MM.1S (cell line): ENCODE measurements at regions not wholly inside any gene's neighbourhood (a gene's known extent, or its start where the extent isn't known, plus 50 kb on each side); places are given as distances from the start of the nearest gene placed in this dataset.

Experiments used
- DNase-seq: peaks from one replicate; pipeline ENCODE4 v3.0.0-alpha.2; 2015
- H2AFZ ChIP-seq: fragments of 300-600 bp; sonication (generic); 2 replicates; pipeline ENCODE4 v1.6.0; 2016; ENCODE audit warnings: antibody characterized with exemption, low read length
- H3F3A ChIP-seq: fragments of 300-600 bp; sonication (generic); 2 replicates; pipeline ENCODE4 v1.6.1; 2016; ENCODE audit warnings: mild to moderate bottlenecking, antibody characterized with exemption, low read length, moderate library complexity, mixed read lengths; ENCODE audit not compliant: insufficient read depth
- H3K27ac ChIP-seq: fragments of 300-600 bp; sonication (generic); 2 replicates; pipeline ENCODE4 v1.5.1; 2016; ENCODE audit warnings: mild to moderate bottlenecking, low read length
- H3K27me3 ChIP-seq: fragments of 300-600 bp; sonication (generic); replicated peaks from 2 replicates; pipeline ENCODE4 v1.6.0; 2016; ENCODE audit warnings: low read length; ENCODE audit not compliant: insufficient read depth
- H3K36me3 ChIP-seq: fragments of 300-600 bp; sonication (generic); replicated peaks from 2 replicates; pipeline ENCODE4 v1.6.1; 2016; ENCODE audit warnings: mild to moderate bottlenecking, low read length, mixed read lengths; ENCODE audit not compliant: insufficient read depth
- H3K4me1 ChIP-seq: fragments of 300-600 bp; sonication (generic); 2 replicates; pipeline ENCODE4 v1.6.1; 2016; ENCODE audit warnings: low read length, mixed read lengths
- H3K4me2 ChIP-seq: fragments of 300-600 bp; sonication (generic); 2 replicates; pipeline ENCODE4 v1.6.0; 2016; ENCODE audit warnings: low read depth, low read length
- H3K4me3 ChIP-seq: fragments of 300-600 bp; sonication (generic); 2 replicates; pipeline ENCODE4 v1.5.1; 2016; ENCODE audit warnings: low read length, mixed read lengths
- H3K79me2 ChIP-seq: fragments of 300-600 bp; sonication (generic); 2 replicates; pipeline ENCODE4 v1.6.1; 2016; ENCODE audit warnings: mixed run types, low read length, mixed read lengths
- H3K9ac ChIP-seq: fragments of 300-600 bp; sonication (generic); 2 replicates; pipeline ENCODE4 v1.6.1; 2016; ENCODE audit warnings: low read length, mixed read lengths
- H3K9me2 ChIP-seq: fragments of 300-600 bp; sonication (generic); replicated peaks from 2 replicates; pipeline ENCODE4 v1.6.1; 2016; ENCODE audit warnings: mild to moderate bottlenecking, low read length, mixed read lengths; ENCODE audit not compliant: insufficient read depth
- H3K9me3 ChIP-seq: fragments of 300-600 bp; sonication (generic); replicated peaks from 2 replicates; pipeline ENCODE4 v1.6.1; 2016; ENCODE audit warnings: mild to moderate bottlenecking, low read length, mixed read lengths; ENCODE audit not compliant: insufficient read depth
- H4K20me1 ChIP-seq: fragments of 300-600 bp; sonication (generic); 2 replicates; pipeline ENCODE4 v1.6.1; 2016; ENCODE audit warnings: mild to moderate bottlenecking, low read length, moderate library complexity, mixed read lengths; ENCODE audit not compliant: insufficient read depth
- EZH2 ChIP-seq: fragments of 300-600 bp; sonication (generic); optimal IDR thresholded peaks from 2 replicates; pipeline ENCODE3; 2017; ENCODE audit warnings: low read depth, mild to moderate bottlenecking, antibody characterized with exemption, low read length, mixed read lengths
- EZH2phosphoT487 ChIP-seq: fragments of 300-600 bp; sonication (generic); IDR thresholded peaks from 2 replicates; pipeline ENCODE4 v1.6.1; 2018; ENCODE audit warnings: antibody characterized with exemption, low read length
- TF ChIP-seq, protein P1 (sequence below): fragments of 300-600 bp; sonication (generic); IDR thresholded peaks from 2 replicates; pipeline ENCODE4 v1.5.1; 2016; ENCODE audit warnings: antibody characterized with exemption, low read length, mixed read lengths

DNA sequence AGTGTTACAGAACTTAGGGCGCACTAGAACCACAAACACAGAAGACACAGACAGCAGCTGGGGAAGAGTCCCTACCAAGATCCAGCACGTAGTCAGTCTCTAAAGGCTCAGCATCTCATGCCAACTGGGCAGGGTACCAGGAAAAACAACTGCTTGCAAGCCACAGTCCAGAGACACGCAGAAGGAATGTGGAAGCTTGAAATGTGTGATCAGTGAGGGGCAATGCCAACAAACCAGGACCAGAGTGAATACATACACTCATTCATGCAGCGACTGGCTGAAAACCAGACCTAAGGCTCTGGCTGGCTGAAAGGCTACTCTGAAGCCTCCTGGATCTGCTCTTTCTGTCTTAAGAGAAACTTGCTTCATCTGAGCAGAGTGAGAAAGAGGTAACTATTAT is 1484.8 kb downstream of the EFNB2 start:
- Histone ChIP-seq H3K4me3 (no peak overlapping the region), H3K27me3 (no peaks in the 10 kb centered on the region), H3K79me2 (no peaks in the 10 kb centered on the region), H2AFZ (no peak overlapping the region), H3K4me1 (no peaks in the 10 kb centered on the region), H3K36me3 (no peaks in the 10 kb centered on the region), H3K9me2 (no peaks in the 10 kb centered on the region), H3K27ac (no peak overlapping the region), H3K4me2 (no peak overlapping the region), H4K20me1 (no peaks in the 10 kb centered on the region), H3K9me3 (no peaks in the 10 kb centered on the region), H3K9ac (no peak overlapping the region), H3F3A (no peaks in the 10 kb centered on the region)
- no peak for DNase-seq
- TF ChIP-seq EZH2 (no peak), EZH2phosphoT487 (no peak)
- TF ChIP-seq, protein P1, sequence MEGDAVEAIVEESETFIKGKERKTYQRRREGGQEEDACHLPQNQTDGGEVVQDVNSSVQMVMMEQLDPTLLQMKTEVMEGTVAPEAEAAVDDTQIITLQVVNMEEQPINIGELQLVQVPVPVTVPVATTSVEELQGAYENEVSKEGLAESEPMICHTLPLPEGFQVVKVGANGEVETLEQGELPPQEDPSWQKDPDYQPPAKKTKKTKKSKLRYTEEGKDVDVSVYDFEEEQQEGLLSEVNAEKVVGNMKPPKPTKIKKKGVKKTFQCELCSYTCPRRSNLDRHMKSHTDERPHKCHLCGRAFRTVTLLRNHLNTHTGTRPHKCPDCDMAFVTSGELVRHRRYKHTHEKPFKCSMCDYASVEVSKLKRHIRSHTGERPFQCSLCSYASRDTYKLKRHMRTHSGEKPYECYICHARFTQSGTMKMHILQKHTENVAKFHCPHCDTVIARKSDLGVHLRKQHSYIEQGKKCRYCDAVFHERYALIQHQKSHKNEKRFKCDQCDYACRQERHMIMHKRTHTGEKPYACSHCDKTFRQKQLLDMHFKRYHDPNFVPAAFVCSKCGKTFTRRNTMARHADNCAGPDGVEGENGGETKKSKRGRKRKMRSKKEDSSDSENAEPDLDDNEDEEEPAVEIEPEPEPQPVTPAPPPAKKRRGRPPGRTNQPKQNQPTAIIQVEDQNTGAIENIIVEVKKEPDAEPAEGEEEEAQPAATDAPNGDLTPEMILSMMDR: no peak

- Histone ChIP-seq H3K36me3 (no peaks in the 10 kb centered on the region), H3K27me3 (no peaks in the 10 kb centered on the region), H3K4me3 (no peak overlapping the region), H2AFZ (no peak overlapping the region), H3F3A (no peaks in the 10 kb centered on the region), H4K20me1 (no peaks in the 10 kb centered on the region), H3K9ac (no peak overlapping the region), H3K27ac (no peak overlapping the region), H3K9me3 (no peaks in the 10 kb centered on the region), H3K4me1 (no peaks in the 10 kb centered on the region), H3K9me2 (no peaks in the 10 kb centered on the region), H3K4me2 (no peak overlapping the region), H3K79me2 (no peaks in the 10 kb centered on the region)
- TF ChIP-seq, protein P1: no peak
- no peak for TF ChIP-seq EZH2
- TF ChIP-seq EZH2phosphoT487: no peak
- peak; percentile 42 for DNase-seq
These were observed 1486.8 kb downstream of the EFNB2 start for GRCh38 chr13:105048677-105049076.

DNA sequence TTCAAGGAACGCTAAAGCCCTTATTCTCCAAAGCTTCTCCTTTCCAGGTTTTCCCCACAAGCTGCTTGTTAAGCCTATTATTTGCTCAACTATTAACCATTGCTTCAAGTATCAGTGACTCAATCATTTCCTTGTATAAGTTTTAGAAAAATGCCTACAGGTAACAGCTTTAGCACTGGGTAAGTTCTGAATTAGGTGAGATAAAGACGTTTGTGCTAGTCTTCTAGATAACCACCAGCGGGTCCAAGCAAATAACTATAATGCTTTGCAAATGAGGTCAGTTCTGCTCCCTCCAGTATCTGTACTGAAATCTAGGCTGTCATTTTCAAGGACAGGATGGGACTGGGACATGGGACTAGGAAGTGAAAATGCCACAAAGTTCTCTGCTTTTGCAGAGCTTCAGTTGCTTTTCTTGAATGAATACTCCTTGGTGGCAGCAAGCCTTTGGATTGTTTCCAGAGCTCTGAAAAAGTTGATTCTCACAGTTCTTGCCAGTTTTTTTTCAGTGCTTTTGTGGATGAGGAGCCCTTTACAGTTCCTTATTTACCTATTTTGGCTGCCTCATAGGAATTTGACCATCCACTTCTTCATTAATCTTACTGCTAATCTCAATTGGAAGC is 1487.7 kb downstream of the EFNB2 start:
- Histone ChIP-seq H3K36me3 (no peaks in the 10 kb centered on the region), H2AFZ (no peak overlapping the region), H3K27ac (no peak overlapping the region), H3K9me2 (no peaks in the 10 kb centered on the region), H3K79me2 (no peaks in the 10 kb centered on the region), H3K4me3 (no peak overlapping the region), H4K20me1 (no peaks in the 10 kb centered on the region), H3K9me3 (no peaks in the 10 kb centered on the region), H3K27me3 (no peaks in the 10 kb centered on the region), H3K4me1 (no peaks in the 10 kb centered on the region), H3F3A (no peaks in the 10 kb centered on the region), H3K4me2 (no peak overlapping the region), H3K9ac (no peak overlapping the region)
- TF ChIP-seq, protein P1: no peak
- no peak for TF ChIP-seq EZH2
- TF ChIP-seq EZH2phosphoT487: no peak
- DNase-seq: no peak
